CD14-positive monocyte (primary cell): ENCODE measurements at regions not wholly inside any gene's neighbourhood (a gene's known extent, or its start where the extent isn't known, plus 50 kb on each side); places are given as distances from the start of the nearest gene placed in this dataset.

Experiments
- DNase-seq, 3 donors: peaks; one replicate each; pipeline ENCODE4 v3.0.0-alpha.2; 2011 to 2022
- H2AFZ ChIP-seq: 2 replicates; pipeline ENCODE4 v1.6.0; 2012; ENCODE audit warnings: mild to moderate bottlenecking, low read depth, low read length, inconsistent platforms; ENCODE audit not compliant: insufficient read depth, poor library complexity, severe bottlenecking
- H3K27ac ChIP-seq, 2 donors: 1 replicate in 1 of 2; 2 replicates in 1 of 2; pipeline ENCODE4 v1.5.1; 2012 to 2013; ENCODE audit warnings: low read length in 2 of 2, control low read depth in 1 of 2, inconsistent platforms in 1 of 2, low read depth in 1 of 2, mild to moderate bottlenecking in 1 of 2
- H3K27me3 ChIP-seq, 2 donors: one replicate each; pipeline versions ENCODE4 v1.6.0 to v1.6.1; 2011 to 2013; ENCODE audit warnings: low read length in 2 of 2; ENCODE audit not compliant: control insufficient read depth in 2 of 2, insufficient read depth in 2 of 2
- H3K36me3 ChIP-seq, 2 donors: replicated peaks in 1 of 2; 1 replicate in 1 of 2; 2 replicates in 1 of 2; pipeline versions ENCODE4 v1.5.1 to v1.6.1; 2012 to 2013; ENCODE audit warnings: low read length in 2 of 2, control low read depth in 1 of 2, inconsistent platforms in 1 of 2, mild to moderate bottlenecking in 1 of 2; ENCODE audit not compliant: insufficient read depth in 2 of 2, control insufficient read depth in 1 of 2
- H3K4me1 ChIP-seq, 2 donors: 1 replicate in 1 of 2; 2 replicates in 1 of 2; pipeline versions ENCODE4 v1.5.1 to v1.6.1; 2012 to 2013; ENCODE audit warnings: low read length in 2 of 2, control low read depth in 1 of 2, inconsistent platforms in 1 of 2, mild to moderate bottlenecking in 1 of 2, moderate library complexity in 1 of 2; ENCODE audit not compliant: insufficient read depth in 2 of 2, control insufficient read depth in 1 of 2
- H3K4me2 ChIP-seq: replicated peaks from 2 replicates; pipeline ENCODE3; 2012; ENCODE audit warnings: low read length, moderate library complexity, mild to moderate bottlenecking; ENCODE audit not compliant: poor library complexity, severe bottlenecking; ENCODE audit errors: extremely low read depth
- H3K4me3 ChIP-seq, 3 experiments: fragments of 200-600 bp in 1 of 3; sonication (generic) in 1 of 3; replicated peaks in 1 of 3; 1 replicate in 2 of 3; 2 replicates in 1 of 3; pipeline ENCODE4 v1.5.1; 2011 to 2013; ENCODE audit warnings: low read length in 3 of 3, mild to moderate bottlenecking in 3 of 3, control low read depth in 2 of 3, low read depth in 2 of 3, inconsistent platforms in 1 of 3, moderate library complexity in 1 of 3
- H3K79me2 ChIP-seq: 2 replicates; pipeline ENCODE4 v1.6.0; 2012; ENCODE audit warnings: mild to moderate bottlenecking, control low read depth, inconsistent platforms, low read length, moderate library complexity; ENCODE audit not compliant: insufficient read depth
- H3K9ac ChIP-seq: 2 replicates; pipeline ENCODE4 v1.6.0; 2017; ENCODE audit warnings: low read length, mild to moderate bottlenecking; ENCODE audit not compliant: insufficient read depth, poor library complexity, severe bottlenecking
- H3K9me3 ChIP-seq, 2 donors: replicated peaks in 1 of 2; 1 replicate in 1 of 2; 2 replicates in 1 of 2; pipeline versions ENCODE4 v1.5.1 to v1.6.1; 2012 to 2013; ENCODE audit warnings: low read length in 2 of 2, control low read depth in 1 of 2; ENCODE audit not compliant: control insufficient read depth in 1 of 2, insufficient read depth in 1 of 2
- H4K20me1 ChIP-seq: 2 replicates; pipeline ENCODE4 v1.6.0; 2012; ENCODE audit warnings: mild to moderate bottlenecking, low read length, control low read depth, moderate library complexity; ENCODE audit not compliant: insufficient read depth
- H3K27ac Mint-ChIP-seq, 7 donors: one replicate each; pipeline ENCODE4 v1.8.0; 2020; ENCODE audit warnings: mild to moderate bottlenecking in 7 of 7, mixed read lengths in 7 of 7, moderate library complexity in 6 of 7, inconsistent platforms in 2 of 7
- H3K27me3 Mint-ChIP-seq, 3 donors: one replicate each; pipeline ENCODE4 v1.8.0; 2021 to 2022; ENCODE audit warnings: low read depth in 3 of 3, mild to moderate bottlenecking in 3 of 3, mixed read lengths in 3 of 3, moderate library complexity in 3 of 3, inconsistent platforms in 1 of 3
- H3K36me3 Mint-ChIP-seq, 2 donors: one replicate each; pipeline ENCODE4 v1.8.0; 2020; ENCODE audit warnings: mixed read lengths in 2 of 2, inconsistent platforms in 1 of 2, mild to moderate bottlenecking in 1 of 2
- H3K4me1 Mint-ChIP-seq: one replicate; pipeline ENCODE4 v1.8.0; 2020; ENCODE audit warnings: mild to moderate bottlenecking, mixed read lengths
- H3K4me3 Mint-ChIP-seq, 2 donors: one replicate each; pipeline ENCODE4 v1.8.0; 2020; ENCODE audit warnings: mild to moderate bottlenecking in 2 of 2, mixed read lengths in 2 of 2, moderate library complexity in 1 of 2
- H3K9me3 Mint-ChIP-seq, 7 donors: one replicate each; pipeline ENCODE4 v1.8.0; 2020 to 2022; ENCODE audit warnings: mixed read lengths in 7 of 7, mild to moderate bottlenecking in 6 of 7, moderate library complexity in 6 of 7, inconsistent platforms in 2 of 7
- CTCF ChIP-seq: fragments of 200-600 bp; IDR thresholded peaks from one replicate; pipeline ENCODE4 v1.8.0; 2022; ENCODE audit warnings: antibody characterized with exemption, mild to moderate bottlenecking
- WGBS: methylation state at CpG from one replicate; pipeline ENCODE4 v1.1.5; 2013; ENCODE audit warnings: missing lambda C conversion rate; ENCODE audit not compliant: insufficient coverage; 5-methylcytosine and 5-hydroxymethylcytosine counted together
- intact Hi-C, 2 donors: fragments of 100-400 bp; cut with micrococcal nuclease; formaldehyde crosslinking; loops; one replicate each; pipeline versions ENCODE4 v1.15.0 to v1.15.1; 2023

DNA sequence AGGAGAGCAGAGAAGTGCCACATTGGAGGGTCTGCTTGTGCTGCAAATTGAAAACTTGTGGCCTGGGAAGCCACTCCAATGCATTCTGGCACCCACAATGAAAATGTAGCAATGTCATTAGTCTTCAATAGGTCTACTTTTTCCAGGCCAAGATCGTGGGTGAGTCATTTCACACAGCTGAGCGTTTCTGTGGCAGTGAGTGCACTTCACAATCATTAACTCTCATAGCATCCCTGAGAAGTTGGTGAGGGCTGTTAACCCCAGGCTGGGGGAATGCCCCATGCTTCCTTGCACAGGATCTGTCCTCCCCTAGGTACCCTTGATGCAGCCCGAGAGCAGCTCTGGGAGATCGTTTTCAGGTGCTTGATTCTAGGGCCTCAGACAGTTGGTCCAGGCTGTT lies 196.8 kb upstream of the ATP6AP2 start:
- no peaks in the 10 kb centered on the region for H3K27me3 ChIP-seq
- no peaks in the 10 kb centered on the region for H3K36me3 Mint-ChIP-seq
- peaks cover 0 to 23% (median 0%) of the 10 kb centered on the region in 3 donors for H3K27me3 Mint-ChIP-seq
- intact Hi-C loops: loop anchor here in 1 of 2 donors (10.0 kb wide), 2 partner anchors 51 to 79 kb away; no protein-coding TSS in a partner anchor
- 92% methylated on average over 2 of the region's 4 CpGs for WGBS
- no peak overlapping the region for H3K9ac ChIP-seq
- no peaks in the 10 kb centered on the region for H4K20me1 ChIP-seq
- peaks cover 0 to 6% (median 1%) of the 10 kb centered on the region in 7 donors for H3K9me3 Mint-ChIP-seq
- H3K79me2 ChIP-seq: no peaks in the 10 kb centered on the region
- H3K4me1 Mint-ChIP-seq: peaks cover 56% of the 10 kb centered on the region
- peak overlapping the region; percentile 8 for H2AFZ ChIP-seq
- H3K9me3 ChIP-seq: no peaks in the 10 kb centered on the region
- peak overlapping the region in 1 of 2 donors; percentile 96 for H3K27ac ChIP-seq
- TF ChIP-seq CTCF: no peak
- H3K4me3 Mint-ChIP-seq: no peak overlapping the region
- DNase-seq: peak; percentile 30 to 60 (median 34)
- H3K4me1 ChIP-seq: peaks cover 75 to 78% of the 10 kb centered on the region in 2 donors
- no peak overlapping the region for H3K4me2 ChIP-seq
- H3K4me3 ChIP-seq: no peak overlapping the region
- peak overlapping the region; percentile 19 to 96 (median 73) for H3K27ac Mint-ChIP-seq
- H3K36me3 ChIP-seq: no peaks in the 10 kb centered on the region

- intact Hi-C loops: loop anchor here in 1 of 2 donors (10.0 kb wide), 2 partner anchors 51 to 79 kb away; no protein-coding TSS in a partner anchor
- Mint-ChIP-seq H3K9me3 (peaks cover 0 to 6% (median 1%) of the 10 kb centered on the region in 7 donors), H3K27me3 (peaks cover 0 to 23% (median 0%) of the 10 kb centered on the region in 3 donors), H3K27ac (peak overlapping the region in 5 of 7 donors; percentile 19 to 82 (median 72)), H3K4me1 (peaks cover 61% of the 10 kb centered on the region), H3K36me3 (no peaks in the 10 kb centered on the region), H3K4me3 (no peak overlapping the region)
- no peaks in the 10 kb centered on the region for H3K27me3 ChIP-seq
- H3K9ac ChIP-seq: no peak overlapping the region
- H3K27ac ChIP-seq: peak overlapping the region in 1 of 2 donors; percentile 96
- H4K20me1 ChIP-seq: no peaks in the 10 kb centered on the region
- no peaks in the 10 kb centered on the region for H3K36me3 ChIP-seq
- no peaks in the 10 kb centered on the region for H3K9me3 ChIP-seq
- H3K79me2 ChIP-seq: no peaks in the 10 kb centered on the region
- H3K4me2 ChIP-seq: no peak overlapping the region
- H2AFZ ChIP-seq: no peak overlapping the region
- H3K4me3 ChIP-seq: no peak overlapping the region
- H3K4me1 ChIP-seq: peaks cover 75 to 78% of the 10 kb centered on the region in 2 donors
- TF ChIP-seq CTCF: no peak
- peak in 1 of 3 donors; percentile 7 for DNase-seq
- 25% methylated on average over 4 of the region's 6 CpGs for WGBS
Measured at GRCh38 chrX:40383360-40383759, 197.4 kb upstream of the ATP6AP2 start.
